22Rv1 (cell line): ENCODE measurements at regions not wholly inside any gene's neighbourhood (a gene's known extent, or its start where the extent isn't known, plus 50 kb on each side); places are given as distances from the start of the nearest gene placed in this dataset.
"Not testable (repeated sequence)": the region's sequence is repeated elsewhere in the genome, so short reads cannot be mapped to it uniquely, and the experiment has no call there.

ENCODE experiments used
- H3K27ac ChIP-seq: fragments of 450-650 bp; 2 replicates; pipeline ENCODE4 v1.5.1; 2017
- ZFX ChIP-seq: fragments of 450-650 bp; IDR thresholded peaks from 2 replicates; pipeline ENCODE4 v1.6.1; 2017; ENCODE audit warnings: antibody characterized with exemption, borderline replicate concordance
- TF ChIP-seq, protein P1 (sequence below): fragments of 450-650 bp; IDR thresholded peaks from 2 replicates; pipeline ENCODE4 v1.5.1; 2017; ENCODE audit warnings: mild to moderate bottlenecking

GRCh38 chr12:114547636-114548035, 136.3 kb downstream of the TBX3 start:
- H3K27ac ChIP-seq: no peak overlapping the region
- TF ChIP-seq ZFX: no peak
- TF ChIP-seq, protein P1, sequence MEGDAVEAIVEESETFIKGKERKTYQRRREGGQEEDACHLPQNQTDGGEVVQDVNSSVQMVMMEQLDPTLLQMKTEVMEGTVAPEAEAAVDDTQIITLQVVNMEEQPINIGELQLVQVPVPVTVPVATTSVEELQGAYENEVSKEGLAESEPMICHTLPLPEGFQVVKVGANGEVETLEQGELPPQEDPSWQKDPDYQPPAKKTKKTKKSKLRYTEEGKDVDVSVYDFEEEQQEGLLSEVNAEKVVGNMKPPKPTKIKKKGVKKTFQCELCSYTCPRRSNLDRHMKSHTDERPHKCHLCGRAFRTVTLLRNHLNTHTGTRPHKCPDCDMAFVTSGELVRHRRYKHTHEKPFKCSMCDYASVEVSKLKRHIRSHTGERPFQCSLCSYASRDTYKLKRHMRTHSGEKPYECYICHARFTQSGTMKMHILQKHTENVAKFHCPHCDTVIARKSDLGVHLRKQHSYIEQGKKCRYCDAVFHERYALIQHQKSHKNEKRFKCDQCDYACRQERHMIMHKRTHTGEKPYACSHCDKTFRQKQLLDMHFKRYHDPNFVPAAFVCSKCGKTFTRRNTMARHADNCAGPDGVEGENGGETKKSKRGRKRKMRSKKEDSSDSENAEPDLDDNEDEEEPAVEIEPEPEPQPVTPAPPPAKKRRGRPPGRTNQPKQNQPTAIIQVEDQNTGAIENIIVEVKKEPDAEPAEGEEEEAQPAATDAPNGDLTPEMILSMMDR: no peak

GRCh38 chr12:114530417-114530816, 124.5 kb upstream of the TBX5 start:
- H3K27ac ChIP-seq: no peak overlapping the region
- no peak for TF ChIP-seq ZFX
- TF ChIP-seq, protein P1: no peak

- TF ChIP-seq, protein P1: no peak
- no peak for TF ChIP-seq ZFX
- H3K27ac ChIP-seq: no peak overlapping the region
Measured at GRCh38 chr12:114529966-114530365, 124.0 kb upstream of the TBX5 start.

DNA sequence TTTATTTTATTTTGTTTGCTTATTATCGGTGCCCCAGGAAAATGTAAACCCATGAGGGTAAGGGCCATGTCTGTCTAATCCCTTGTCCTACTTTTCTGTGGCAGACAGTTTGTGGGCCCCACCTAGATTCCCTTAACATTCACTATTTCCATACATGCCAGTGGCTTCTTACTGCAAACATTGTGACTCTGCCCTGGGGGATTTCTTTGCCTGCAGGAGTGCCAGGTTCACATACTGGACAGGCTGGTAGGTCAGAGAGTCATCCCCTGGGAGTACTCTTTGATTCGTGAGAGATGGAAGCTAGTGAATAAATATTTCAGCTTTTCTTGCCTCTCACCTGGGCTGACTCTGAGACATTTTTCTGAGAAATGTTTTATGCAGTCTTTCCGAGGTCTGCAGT, 122.8 kb upstream of the TBX5 start:
- H3K27ac ChIP-seq: no peak overlapping the region
- TF ChIP-seq ZFX: no peak
- TF ChIP-seq, protein P1: no peak

- H3K27ac ChIP-seq: not testable (repeated sequence)
Measured at GRCh38 chr12:114521160-114521559, 115.2 kb upstream of the TBX5 start.

GRCh38 chr12:114512351-114512750, 106.4 kb upstream of the TBX5 start:
- no peak overlapping the region for H3K27ac ChIP-seq
- TF ChIP-seq, protein P1: peak; percentile 17; the same call in 1 of the 2 replicates
- TF ChIP-seq ZFX: no peak

- no peak overlapping the region for H3K27ac ChIP-seq
- TF ChIP-seq, protein P1: peak; percentile 93
- TF ChIP-seq ZFX: no peak
Measured at GRCh38 chr12:114508529-114509129, 102.7 kb upstream of the TBX5 start.

DNA sequence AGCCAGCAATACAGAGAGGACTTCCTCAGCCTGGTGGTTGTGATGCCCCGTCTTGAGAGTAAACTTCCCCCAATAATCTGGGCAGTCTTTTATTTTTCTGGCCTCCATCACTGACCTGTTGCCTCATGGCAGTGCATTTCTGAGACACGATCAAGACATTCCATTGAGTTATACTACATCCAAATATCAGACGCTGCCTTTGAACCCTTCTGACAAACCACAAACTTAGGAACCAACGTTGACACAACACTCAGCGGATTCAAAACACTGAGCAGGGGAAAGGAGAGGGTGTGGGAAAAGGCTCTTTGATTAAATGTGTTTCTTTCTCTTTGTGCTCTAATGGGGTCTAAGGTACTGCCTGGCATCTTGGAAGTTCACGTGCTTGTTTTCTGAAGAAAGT, 100.7 kb upstream of the TBX5 start:
- TF ChIP-seq, protein P1: no peak
- TF ChIP-seq ZFX: no peak
- H3K27ac ChIP-seq: no peak overlapping the region
